GM19397 (cell line): ENCODE measurements at regions not wholly inside any gene's neighbourhood (a gene's known extent, or its start where the extent isn't known, plus 50 kb on each side); places are given as distances from the start of the nearest gene placed in this dataset.

Experiments
- ATAC-seq: cut with Tn5 transposase; IDR thresholded peaks from one replicate; pipeline ENCODE4 v1.9.1; 2021; ENCODE audit warnings: mild to moderate bottlenecking, moderate library complexity; ENCODE audit not compliant: unreplicated experiment

DNA sequence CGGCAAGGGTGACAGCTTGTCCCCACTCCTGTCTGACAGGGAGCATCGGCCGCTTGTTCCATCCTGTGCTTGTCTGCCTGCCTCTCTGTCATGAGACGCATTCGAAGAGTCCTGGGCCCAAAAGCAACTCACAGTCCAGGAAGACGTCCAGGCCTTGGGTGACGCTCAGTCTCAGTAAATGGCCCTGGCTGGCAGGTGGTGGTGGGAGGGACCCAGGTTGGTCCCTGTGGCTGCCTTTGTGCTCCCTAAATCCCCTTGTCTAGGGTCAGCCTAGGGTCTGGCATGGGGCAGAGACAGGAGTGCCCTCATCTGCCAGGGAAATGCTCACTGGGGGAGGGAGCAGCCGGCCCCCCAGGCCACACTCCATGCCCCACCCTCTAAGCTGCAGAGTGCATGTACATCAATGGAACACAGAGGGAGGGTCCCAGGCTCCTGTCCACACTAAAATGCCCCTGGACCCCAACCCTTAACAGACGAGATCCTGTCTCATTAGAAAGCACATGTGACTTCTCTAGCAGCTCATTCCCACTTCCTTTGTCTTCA, 295.2 kb upstream of the ZNF32 start:
- ATAC-seq, result no peak

DNA sequence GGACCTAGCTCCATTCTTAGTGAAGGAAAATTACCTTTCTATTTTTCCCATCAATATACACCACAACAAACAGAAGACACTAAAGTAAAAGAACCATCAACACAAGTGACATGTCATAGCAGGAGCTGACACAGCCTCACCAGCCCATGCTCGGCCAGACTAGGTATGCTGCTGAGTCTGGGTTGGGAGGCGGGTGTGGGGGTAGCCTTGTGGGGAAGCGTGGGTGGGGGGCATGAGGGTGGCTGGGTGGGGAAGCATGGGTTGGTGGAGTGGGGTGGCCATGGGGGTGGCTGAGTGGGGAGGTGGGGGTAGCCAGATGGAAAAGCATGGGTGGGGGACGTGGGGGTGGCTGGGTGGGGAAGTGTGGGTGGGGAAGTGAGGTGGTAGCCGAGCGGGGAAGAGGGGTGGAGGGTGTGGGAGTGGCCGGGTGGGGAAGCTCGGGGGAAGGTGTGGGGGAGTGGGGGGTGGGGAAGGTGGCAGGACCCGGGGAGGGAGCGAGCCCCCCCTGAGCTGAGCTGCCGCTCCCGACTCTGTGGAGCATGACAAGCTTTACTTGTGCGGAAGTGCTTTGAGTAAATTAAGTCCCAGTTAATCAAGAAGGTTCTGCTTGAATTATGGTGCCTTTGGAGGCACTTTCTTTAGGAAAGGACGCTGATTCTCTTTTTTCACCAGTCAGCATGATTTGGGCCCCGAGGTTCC, 294.6 kb upstream of the ZNF32 start:
- ATAC-seq, result no peak

DNA sequence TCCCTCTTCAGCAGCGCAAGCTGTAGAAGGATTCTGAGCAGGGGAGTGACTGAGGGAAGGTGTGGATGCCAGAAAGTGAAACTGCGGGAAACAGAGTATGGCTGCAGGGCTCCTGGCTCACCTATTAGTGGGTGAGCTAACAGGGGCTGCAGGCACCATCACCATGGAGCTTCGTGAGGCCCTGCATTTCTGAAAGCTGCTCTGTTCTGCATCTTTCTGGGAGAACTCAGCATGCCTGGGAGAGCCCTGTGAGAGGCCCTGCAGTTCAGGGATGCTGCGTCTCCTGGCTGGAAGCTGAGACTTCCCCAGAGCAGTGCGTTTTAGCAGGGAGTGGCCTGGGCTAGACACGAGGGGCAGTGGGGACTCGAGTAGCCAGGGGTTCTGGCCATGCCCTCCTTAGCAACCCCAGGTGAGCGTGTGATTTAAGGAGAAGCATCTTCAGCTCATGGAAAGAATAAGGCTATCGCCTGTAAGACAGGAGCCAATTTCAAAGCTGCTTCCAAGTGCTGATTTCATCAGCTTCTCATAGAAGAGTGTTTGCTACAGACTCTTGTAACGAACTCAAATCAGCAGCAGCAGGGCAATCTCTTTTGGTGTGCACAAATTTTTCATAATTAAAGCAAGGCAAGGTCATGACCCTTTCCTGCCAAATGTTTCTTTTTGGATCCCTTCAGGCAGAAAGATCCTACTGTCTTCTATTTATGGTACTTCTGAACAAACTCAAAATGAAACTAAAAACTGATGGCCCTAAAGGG, 293.6 kb upstream of the ZNF32 start:
- ATAC-seq, result no peak

DNA sequence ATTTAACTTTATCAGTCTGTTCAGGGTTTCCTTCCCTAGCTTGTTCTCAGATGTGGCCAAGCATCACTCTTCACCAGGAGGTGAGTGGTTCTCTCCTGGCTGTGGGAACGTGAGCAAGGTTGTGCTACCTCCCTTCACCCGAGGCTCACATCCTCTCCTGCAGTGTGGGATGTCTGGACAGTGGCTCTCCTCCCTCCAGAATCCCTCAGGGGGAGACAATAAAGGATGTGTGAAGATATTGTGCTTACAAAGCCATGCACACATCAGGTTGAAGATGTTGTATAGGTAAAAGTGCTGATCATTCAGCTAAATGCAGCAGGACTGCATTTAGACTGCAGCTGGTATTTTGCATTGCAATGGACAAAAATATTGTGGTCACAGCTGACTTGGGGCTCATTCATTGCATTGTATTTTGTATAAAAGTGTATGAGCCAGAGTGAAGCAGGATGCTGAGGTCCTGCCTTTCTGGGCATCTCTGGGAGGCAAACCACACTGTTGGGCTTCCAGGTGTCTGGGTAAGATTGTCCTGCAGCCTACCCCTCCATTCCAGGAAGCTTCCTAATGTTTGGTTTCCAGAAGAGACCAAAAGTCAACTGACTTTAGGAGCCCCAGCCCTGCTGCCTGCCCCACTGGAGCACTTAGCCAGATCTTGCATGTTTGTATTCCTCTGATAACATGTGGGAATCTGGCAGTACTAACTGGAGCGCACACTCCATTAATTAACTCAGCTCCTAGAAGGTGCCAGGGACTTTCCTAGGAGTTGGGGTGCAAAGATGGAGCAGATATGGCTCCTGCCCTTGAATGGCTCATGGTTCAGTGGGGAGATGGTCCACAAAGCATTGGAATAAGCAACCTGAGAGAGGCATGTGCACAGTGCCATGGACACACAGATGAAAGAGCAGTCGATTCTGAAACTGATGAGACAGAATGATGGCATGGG, 292.5 kb upstream of the ZNF32 start:
- ATAC-seq, result no peak

DNA sequence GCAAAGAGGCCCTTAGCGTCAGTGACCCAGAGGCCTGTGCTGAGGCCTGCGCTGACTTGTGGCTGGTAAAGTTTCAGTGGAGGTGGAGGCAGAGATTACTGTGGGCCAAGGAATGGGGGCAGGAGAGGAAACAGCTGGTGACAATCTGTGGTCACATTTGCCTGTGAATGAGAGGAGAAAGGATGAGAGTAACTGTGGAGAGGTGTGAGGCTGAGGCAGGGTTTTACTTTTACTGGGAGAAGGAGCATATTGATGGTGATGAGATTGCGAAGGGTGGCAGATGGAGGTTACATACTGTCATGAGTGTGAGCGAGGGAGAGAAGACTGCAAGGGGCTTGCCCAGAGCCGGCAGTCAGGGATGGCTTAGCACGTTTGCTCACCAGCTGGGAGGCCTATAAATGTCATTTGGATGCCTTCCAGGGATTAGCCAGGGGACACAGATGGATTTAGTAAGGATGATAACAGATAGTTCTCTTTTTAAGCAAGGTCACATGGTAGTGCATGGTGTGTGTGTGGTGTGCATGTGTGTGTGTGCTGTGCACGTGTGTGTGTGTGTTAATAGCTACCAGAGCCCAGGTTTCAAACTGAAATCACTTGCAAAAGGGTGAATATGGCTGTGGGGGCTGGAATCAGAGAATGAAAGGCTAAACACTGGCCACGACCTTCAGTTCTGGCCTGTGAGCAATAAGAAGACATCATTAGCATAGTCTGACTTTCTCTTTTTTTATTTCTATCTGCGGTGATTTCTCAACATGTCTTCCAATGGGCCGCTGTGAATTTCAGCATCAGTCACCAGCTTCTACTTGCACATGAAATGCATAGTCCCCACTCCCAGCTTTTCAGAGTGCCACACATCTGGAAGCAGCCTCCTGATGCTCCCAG, 291.5 kb upstream of the ZNF32 start:
- ATAC-seq, result no peak

DNA sequence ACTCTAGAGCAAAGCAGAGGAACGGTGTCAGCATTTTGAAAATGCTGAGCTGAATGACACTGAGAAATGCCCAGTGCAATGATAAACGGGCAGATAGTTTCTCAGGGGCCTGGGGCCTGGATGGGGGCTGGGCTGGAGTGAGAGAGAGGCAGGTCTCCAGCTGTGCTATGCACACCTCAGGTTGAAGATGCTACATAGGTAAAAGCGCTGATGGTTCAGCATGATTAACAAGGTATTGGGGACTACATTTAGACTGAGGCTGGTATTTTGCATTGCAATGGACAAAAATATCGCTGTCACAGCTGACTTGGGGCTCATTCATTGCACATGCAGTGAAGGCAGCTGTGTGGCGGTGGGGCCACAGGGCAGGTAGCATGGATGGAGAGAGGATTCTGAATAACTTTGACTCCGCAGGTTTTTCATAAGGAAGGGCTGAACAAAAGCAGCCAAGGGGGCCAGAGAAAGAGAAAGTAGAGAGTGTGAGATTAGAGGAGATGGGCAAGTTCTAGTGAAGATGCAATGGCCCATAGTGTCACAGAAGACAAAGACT, 290.8 kb upstream of the ZNF32 start:
- no peak for ATAC-seq

DNA sequence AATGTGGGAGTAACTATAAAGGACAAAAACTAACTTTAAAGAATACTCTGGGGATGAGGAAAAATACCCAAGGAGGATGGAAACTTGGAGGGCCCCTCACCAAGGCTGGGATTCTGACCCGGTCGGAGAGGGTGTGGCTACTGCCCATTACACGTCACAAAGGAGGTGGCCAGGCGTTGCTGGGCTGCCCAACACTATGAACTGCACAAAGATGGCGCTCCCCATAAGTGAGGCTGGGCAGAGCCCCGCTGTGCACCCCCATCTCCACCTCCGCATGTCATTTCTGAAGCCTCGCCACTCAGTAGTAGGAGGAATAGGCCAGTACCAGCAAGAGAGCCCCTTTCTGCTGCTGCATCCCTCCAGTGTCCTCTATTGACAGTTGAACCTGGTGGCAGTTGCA, 290.1 kb upstream of the ZNF32 start:
- no peak for ATAC-seq

DNA sequence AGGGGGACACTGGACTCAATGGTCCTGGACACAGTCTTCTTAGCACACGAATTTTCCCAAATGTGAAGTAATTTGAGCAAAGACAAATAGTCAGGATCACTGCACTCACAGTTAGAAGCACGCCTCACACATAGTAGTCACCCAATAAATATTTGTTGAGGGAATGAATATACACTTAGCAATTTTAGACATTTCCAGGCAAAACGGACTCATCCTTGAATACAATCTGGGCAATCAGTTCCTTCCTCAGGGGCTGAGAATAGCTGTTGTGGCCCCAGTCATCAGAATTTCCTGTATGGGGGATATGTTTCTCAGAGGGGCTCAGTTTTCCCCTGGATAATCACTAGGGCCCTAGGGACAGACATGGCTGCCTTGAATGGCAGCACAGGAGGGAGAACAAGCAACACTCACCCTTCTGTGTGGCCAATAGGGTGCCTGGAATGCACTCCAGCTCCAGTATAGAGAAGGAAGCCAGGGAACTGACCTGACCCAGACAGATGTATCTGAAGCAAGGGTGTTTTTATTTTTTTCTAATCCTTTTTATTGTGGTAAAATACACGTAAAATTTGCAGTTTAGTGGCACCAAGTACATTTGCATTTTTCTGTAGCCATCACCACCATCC, 282.7 kb upstream of the ZNF32 start:
- no peak for ATAC-seq

DNA sequence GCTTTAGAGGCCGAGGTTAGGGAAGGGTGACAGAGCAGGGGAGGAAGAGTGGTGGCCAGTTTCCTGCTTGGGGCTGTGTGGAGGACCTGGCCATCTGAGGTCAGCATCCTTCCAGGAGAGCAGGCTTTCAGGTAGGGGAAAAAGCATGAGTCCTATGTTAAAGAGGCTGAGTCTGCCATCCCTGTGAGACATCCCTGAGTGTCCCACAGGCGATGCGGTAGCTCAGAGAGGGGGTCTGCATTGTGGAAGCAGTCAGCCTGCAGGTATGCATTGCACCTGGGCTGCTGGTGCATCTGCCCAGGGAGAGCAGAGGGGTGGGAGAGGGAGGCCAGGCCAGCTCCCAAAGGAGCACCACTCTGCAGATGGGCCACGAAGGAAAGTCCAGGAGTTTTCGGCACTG, 282.1 kb upstream of the ZNF32 start:
- ATAC-seq, result no peak

DNA sequence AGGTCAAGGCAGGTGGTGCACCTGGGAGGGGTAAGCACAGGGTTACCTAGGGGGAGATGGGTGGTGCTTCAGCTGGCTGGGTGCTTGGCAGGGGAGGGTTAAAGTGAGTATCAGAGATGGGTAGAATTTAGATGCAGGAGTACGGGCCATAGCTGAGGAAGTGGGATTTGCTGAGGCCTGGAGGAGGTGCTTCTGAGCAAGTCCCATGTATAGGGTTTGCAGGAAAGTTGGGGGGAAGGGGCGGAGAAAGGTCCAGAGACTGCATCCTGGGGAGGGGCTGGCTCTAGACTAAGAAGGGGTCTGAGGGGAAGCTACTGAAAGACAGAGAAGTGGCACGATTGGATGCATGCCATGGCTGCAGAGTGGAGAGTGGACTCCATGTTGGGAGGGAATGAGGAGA, 281.6 kb upstream of the ZNF32 start:
- ATAC-seq, result no peak

DNA sequence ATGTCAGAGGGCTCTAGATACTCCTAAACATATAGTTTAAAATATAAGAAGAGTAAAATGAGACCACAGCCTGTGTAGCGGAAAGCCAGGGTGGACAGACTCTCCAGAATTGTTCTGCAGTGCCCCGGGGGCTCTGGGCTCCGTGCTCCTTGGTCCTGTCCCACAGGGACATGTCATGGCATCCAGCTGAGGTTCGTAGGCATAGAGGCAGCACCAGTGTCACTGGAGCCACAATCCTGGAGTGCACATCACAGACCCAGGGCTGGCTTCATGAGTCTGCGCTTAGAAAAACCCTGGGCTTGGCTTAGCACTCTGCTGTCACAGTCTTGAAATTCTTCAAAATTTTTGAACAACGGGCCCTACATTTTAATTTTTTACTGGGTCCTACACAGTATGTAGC, 280.4 kb upstream of the ZNF32 start:
- no peak for ATAC-seq

DNA sequence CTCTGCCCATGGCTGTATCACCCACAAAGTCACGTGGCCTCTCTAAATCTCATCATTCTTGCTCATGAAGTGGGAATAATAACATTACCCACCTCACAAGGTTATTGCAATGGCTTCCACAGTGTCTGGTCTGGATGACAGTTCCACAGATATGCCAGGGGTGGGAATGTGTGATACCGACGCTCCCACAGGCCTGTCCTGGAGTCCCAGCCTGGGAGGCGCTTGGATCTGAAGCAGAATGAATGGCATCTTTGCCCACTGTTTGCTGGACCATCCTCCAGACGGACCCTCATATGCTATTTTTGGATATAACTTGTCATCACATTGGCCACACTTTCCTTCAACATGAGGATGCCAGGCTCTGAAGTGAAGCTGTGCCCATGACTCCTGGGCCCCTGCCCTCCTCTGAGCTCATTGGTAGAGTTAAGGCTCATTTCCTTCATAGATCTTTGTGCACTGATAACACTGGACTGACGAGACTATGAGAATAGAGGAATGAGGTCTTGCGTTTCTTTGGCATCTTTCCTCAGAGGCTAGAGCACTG, 279.8 kb upstream of the ZNF32 start:
- ATAC-seq, result no peak

DNA sequence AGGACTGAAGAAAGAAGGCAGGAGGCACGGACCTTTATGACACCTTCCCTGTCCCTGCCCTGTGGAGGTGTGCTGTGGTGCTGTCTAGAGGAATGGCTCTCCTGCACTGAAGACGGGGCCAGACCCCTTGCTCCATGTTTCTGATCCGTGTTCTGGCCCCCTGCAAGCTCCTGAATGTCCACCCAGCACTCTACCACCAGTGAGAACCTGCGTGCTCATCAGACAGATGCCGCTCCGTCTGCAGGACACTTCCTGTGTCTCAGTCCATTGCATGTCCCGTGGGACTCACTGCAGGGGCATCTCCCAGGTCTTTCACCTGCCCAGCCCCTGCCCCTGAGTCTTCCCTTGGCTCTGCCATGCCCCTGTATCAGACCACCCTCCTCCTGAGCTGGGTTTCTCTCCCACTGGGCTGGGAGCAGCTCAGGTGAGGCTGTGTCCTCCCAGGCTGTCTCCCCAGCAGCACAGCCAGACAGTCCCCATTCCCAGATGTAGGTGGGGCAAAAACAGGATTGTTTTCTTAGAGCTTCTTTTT, 278.3 kb upstream of the ZNF32 start:
- ATAC-seq, result no peak

DNA sequence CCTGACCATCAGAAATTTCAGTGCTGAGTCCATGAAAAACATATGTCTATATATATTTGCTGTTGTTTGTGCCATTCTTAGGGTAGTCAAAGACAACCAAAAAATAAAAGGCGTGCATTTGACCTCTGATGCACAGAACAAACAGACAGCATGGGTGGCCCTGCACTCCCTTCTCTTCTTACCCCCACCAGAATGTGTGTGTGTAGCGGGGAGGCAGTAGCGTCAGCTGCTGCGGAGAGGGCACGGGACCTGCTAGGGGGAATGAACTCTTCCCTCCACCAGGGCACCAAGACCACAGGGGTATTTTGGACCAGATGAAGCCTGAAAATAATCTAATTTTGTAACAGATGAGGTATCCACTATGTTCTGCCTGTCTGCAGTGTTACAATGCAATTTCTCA, 277.7 kb upstream of the ZNF32 start:
- no peak for ATAC-seq

DNA sequence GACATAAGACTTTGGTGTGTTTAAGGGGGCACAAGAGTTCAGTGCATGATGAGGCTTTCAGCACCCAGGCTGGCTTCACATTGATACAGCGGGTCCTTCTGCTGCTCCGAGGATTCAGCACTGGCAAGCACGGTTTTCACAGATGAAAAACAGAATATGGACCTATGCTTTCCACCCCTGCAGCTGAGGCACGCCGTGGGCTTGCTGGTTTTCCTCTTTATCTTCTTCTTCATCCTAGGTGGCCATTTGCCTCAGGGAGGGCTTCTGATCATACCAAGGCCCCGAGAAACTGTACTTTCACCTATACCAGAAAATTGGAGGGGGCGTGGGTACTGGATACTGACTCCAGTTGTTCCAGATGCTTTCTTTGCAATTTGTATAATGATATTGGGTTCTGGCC, 277.1 kb upstream of the ZNF32 start:
- ATAC-seq, result no peak

DNA sequence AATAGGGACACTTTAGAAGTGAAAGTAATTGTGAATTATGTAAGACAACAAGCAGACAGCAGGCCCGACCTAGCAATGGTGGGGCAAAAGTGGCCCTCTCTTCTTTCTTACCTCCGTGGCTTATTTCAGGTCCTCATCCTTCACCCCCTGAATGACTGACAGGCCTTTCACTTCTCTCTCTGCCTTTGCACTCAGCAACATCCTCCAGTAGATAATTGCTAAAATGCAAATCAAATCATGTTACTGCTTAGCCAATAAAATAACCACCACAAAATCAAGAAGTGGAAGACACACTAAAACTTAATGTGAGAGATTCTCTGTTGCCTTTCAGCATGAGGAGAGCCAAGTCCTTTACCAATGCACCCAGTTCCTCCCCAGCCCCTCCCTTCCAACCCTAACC, 274.6 kb upstream of the ZNF32 start:
- ATAC-seq, result no peak

DNA sequence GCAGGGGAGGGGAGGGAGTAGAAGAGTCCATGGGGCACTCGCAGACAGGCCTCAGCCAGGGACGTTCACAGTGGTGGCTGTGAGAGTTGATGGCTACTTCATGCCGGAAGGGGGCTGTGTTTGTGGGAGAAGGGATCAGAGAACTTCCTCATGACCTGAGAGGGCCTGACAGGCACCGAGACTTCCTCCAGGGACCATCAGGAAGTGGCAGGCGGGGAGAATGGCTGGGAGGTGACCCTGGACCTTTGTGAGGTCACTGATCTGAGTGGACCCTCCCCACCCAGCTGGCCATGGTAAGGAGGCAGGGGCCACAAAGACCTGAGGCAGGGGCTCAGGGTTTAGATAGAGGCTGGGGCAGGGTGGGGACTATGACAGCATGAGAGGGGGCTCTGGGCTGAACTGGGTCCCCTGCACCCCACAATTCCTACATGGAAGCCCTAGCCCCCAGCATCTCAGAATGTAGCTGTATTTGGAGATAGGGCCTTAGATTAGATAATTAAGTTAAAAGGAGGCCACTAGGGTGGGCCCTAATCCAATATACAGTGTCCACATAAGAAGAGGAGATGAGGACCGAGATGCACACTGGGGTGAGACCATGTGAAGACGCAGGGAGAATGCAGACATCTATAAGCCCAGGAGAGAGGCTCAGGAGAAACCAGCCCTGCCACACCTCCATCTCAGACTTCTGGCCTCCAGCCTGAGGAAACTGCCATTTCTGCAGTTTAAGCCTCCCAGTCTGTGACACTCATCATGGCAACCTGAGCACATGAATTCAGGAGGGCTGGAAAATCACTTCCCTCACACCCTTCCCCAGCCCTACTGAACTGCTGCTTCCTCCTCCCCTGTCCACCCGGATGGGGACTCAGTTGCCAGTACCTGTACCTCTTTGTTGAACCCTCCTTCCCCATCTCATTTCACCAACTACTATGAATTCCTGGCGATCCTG, 273.9 kb upstream of the ZNF32 start:
- no peak for ATAC-seq

DNA sequence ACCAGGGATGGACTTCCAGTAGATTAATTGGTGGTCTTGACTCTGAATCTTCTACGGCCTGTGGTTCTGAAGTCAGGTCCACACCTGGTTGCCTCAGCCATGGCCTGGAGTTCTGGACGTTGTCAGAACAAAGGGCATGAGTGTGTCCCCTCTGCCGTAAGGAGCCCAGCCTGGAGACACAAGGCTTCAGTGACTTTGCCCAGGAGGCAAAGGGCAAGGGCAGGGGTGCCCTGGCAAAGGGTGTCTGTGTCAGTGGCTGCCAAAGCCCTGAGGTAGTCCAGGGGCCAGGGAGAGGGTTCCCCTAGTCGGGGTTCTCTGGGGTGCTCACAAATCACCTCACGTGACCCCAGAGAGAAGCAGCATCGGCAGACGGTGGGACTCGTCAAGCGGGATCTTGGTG, 273.2 kb upstream of the ZNF32 start:
- ATAC-seq, result no peak
